HG02610 (cell line): ENCODE measurements at regions not wholly inside any gene's neighbourhood (a gene's known extent, or its start where the extent isn't known, plus 50 kb on each side); places are given as distances from the start of the nearest gene placed in this dataset.

Source experiments
- ATAC-seq: cut with Tn5 transposase; IDR thresholded peaks from one replicate; pipeline ENCODE4 v1.9.1; 2021; ENCODE audit warnings: mild to moderate bottlenecking, moderate library complexity; ENCODE audit not compliant: unreplicated experiment

GRCh38 chr5:72623323-72623722 lies 116.1 kb upstream of the ZNF366 start:
- no peak for ATAC-seq

- no peak for ATAC-seq
These were observed 115.1 kb upstream of the ZNF366 start for GRCh38 chr5:72622170-72622760.

GRCh38 chr5:72621576-72621975 lies 114.4 kb upstream of the ZNF366 start:
- ATAC-seq: no peak

- ATAC-seq: no peak
These were observed 112.5 kb upstream of the ZNF366 start for GRCh38 chr5:72619677-72620076.

GRCh38 chr5:72619251-72619650 lies 112.0 kb upstream of the ZNF366 start:
- no peak for ATAC-seq

- no peak for ATAC-seq
These were observed 111.5 kb upstream of the ZNF366 start for GRCh38 chr5:72618708-72619107.

GRCh38 chr5:72615061-72615460 lies 107.9 kb upstream of the ZNF366 start:
- ATAC-seq: no peak

- ATAC-seq: no peak
These were observed 106.3 kb upstream of the ZNF366 start for GRCh38 chr5:72613515-72613914.

- ATAC-seq: no peak
These were observed 105.6 kb upstream of the ZNF366 start for GRCh38 chr5:72612810-72613209.

GRCh38 chr5:72611118-72611730 lies 104.0 kb upstream of the ZNF366 start:
- peak; percentile 79 for ATAC-seq

GRCh38 chr5:72608926-72609325 lies 101.7 kb upstream of the ZNF366 start:
- no peak for ATAC-seq

GRCh38 chr5:72608297-72608696 lies 101.1 kb upstream of the ZNF366 start:
- no peak for ATAC-seq

- ATAC-seq: no peak
These were observed 100.2 kb upstream of the ZNF366 start for GRCh38 chr5:72607381-72607780.

- no peak for ATAC-seq
These were observed 99.3 kb upstream of the ZNF366 start for GRCh38 chr5:72606525-72606924.

GRCh38 chr5:72605632-72606031 lies 98.4 kb upstream of the ZNF366 start:
- ATAC-seq: no peak

- ATAC-seq: no peak
These were observed 97.6 kb upstream of the ZNF366 start for GRCh38 chr5:72604798-72605154.

- no peak for ATAC-seq
These were observed 97.0 kb upstream of the ZNF366 start for GRCh38 chr5:72604111-72604797.

GRCh38 chr5:72602696-72603685 lies 95.8 kb upstream of the ZNF366 start:
- ATAC-seq: no peak

GRCh38 chr5:72601861-72602260 lies 94.7 kb upstream of the ZNF366 start:
- ATAC-seq: no peak

- no peak for ATAC-seq
These were observed 93.3 kb upstream of the ZNF366 start for GRCh38 chr5:72600391-72600981.
